ENCODE measurements at regions not wholly inside any gene's neighbourhood (a gene's known extent, or its start where the extent isn't known, plus 50 kb on each side); places are given as distances from the start of the nearest gene placed in this dataset.

DNA sequence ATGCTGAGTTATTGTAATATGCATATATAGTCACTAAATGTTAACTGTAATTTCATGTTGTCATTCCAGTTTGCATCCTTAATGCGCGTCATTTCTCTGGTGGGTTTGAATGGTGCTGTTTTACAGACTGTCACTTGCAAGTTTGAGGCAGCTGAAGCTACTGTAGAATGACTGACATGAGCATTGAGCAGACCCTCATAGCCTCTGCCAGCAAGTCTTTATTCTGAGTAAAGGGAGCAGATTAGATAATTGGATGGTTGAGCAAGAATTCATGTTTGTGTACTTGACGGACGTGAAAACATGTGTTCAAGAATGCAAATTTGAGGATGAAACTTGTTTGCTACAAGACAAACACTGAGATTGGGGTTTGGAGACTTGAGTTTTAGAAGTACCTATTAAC is 854.8 kb upstream of the KLHL29 start:
- TF ChIP-seq, protein P1, sequence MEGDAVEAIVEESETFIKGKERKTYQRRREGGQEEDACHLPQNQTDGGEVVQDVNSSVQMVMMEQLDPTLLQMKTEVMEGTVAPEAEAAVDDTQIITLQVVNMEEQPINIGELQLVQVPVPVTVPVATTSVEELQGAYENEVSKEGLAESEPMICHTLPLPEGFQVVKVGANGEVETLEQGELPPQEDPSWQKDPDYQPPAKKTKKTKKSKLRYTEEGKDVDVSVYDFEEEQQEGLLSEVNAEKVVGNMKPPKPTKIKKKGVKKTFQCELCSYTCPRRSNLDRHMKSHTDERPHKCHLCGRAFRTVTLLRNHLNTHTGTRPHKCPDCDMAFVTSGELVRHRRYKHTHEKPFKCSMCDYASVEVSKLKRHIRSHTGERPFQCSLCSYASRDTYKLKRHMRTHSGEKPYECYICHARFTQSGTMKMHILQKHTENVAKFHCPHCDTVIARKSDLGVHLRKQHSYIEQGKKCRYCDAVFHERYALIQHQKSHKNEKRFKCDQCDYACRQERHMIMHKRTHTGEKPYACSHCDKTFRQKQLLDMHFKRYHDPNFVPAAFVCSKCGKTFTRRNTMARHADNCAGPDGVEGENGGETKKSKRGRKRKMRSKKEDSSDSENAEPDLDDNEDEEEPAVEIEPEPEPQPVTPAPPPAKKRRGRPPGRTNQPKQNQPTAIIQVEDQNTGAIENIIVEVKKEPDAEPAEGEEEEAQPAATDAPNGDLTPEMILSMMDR (IDR thresholded peaks at IDR 0.05): no peak
- TF ChIP-seq POLR2AphosphoS5 (IDR thresholded peaks at IDR 0.05): no peak
